ENCODE measurements at regions not wholly inside any gene's neighbourhood (a gene's known extent, or its start where the extent isn't known, plus 50 kb on each side); places are given as distances from the start of the nearest gene placed in this dataset.

DNA sequence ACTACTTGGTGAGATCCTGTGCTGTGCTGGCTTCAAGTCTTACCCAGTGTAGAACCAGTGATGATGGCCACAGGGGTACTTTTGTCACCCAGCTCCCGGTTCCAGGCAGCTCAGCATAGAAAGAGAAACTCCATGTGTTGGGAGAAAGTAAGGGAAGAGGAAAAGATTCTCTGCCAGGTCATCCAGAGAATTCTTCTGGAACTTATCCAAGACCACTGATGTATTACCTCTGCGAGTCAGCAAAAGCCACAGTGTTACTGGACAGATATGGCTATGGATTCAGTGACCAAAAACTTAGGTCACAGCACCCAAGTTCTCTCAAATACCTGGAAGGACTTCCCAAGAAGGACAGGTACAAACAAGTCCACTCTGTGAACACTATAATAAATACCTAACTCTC lies 399.5 kb upstream of the MIR17HG start:
- DNase-seq, result no peak

DNA sequence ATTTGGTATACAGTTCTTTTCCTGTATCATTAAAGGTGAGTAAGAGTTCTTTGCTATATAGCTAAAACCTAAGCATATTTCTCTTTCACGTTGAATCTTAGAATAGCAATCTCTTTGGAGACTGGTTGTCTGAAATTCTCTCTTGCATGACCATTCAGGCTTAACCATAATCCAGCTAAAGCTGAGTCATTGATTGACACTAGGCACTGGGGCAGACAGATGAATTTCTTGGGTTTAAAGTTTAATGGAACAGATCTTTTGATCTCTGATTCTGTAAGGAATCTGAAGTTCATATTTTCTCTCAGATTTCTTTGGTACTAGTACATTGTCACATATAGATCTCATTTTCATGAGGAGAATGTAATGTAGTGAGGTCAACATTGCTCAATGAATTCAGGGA lies 397.3 kb upstream of the MIR17HG start:
- DNase-seq, result no peak

DNA sequence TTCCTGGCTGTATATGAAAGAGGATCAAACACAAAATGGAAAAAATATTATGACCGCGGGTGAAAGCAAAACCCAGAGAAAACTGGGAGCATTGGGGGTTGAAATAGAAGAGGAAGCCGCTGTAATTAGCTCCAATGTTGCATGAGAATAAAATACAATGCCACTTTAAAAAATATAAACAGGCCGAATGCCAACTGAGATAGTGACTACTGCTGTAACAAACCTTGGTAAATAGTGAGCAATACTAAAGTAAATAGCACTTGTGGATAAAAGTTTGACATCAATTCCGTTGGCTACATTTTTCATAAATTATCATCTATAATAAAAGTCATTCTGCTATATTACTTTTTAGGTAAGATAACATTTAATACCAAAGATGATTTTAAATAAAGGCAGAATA lies 395.8 kb upstream of the MIR17HG start:
- no peak for DNase-seq

DNA sequence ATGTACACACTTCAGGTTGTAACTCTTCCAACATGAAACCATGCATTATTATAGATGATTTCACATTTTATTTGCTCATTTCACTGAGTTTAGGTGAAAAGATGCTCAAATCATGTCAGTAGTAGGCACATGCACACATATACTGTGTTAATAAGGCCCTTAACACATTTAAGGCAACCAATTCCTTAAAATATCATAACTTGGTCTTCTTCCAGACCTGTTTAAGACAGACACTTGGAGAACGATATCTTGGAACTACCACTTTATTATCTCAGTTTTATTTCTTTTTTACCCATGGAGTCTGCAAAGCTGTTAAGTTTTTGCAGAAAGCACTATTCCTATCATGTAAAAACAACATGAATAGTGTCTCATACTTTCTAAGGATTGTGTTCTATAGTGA lies 395.2 kb upstream of the MIR17HG start:
- no peak for DNase-seq

DNA sequence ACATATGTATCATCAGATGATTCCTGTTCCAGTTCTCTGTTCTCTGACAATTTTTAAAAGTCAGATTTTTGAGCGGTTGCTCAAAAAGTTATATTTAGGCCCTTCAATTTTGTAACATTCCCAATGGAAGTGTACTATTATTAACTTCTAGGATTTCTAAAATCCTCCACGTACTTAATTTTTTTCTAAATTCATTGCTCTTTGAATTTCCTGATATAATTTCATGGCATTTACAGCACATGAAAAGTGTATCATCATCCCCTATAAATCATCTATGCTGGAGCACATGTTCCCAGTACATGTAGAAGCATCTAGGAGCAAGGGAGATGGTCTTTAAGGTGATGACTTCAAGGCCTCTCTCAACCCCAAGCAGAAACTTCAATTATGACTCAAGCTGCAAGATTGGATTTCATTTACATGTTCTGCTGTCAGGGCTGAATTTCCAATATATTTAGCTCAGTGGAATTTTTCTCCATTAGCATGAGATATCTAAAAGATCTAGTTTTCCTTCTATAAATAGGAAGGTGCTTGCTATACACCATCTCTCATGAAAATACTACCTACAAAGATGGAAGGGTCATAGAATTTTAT lies 392.8 kb upstream of the MIR17HG start:
- no peak for DNase-seq

DNA sequence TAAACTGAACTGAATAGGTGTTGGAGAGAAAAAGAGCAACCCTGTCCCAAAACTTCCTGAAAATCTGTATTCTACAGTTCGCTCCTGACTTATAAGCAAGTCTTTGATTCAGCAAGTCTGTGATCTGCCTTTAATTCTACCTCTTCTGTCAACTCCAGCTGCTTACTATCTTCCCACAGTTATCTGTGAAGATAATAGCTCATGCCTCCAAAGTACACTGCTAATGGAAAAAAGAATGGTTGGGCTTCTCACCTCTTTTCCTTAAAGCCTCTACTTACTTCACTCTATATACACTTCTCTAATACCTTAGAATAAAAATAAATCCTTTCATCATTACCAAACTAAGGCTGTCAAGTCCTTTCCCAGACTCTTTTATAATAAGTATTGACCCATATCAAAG lies 391.5 kb upstream of the MIR17HG start:
- no peak for DNase-seq

DNA sequence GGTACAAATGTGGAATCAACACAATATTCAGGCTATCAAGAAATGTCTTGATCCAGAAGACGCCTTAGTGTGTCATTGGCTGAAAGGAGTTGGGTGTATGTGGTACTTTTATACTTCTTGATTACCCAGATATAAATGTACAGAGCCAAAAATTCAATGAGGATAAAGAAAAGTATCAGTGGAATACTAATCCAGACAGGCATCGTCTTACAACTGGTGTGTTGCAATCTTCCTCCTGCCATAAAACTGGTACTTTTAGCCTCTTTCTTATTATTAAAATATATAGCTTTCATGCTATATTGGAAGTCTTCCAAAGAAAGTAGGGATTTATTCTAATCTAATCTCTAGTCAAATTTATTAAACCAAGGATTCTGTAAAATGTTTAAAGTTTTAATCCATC lies 388.6 kb upstream of the MIR17HG start:
- DNase-seq, result no peak

DNA sequence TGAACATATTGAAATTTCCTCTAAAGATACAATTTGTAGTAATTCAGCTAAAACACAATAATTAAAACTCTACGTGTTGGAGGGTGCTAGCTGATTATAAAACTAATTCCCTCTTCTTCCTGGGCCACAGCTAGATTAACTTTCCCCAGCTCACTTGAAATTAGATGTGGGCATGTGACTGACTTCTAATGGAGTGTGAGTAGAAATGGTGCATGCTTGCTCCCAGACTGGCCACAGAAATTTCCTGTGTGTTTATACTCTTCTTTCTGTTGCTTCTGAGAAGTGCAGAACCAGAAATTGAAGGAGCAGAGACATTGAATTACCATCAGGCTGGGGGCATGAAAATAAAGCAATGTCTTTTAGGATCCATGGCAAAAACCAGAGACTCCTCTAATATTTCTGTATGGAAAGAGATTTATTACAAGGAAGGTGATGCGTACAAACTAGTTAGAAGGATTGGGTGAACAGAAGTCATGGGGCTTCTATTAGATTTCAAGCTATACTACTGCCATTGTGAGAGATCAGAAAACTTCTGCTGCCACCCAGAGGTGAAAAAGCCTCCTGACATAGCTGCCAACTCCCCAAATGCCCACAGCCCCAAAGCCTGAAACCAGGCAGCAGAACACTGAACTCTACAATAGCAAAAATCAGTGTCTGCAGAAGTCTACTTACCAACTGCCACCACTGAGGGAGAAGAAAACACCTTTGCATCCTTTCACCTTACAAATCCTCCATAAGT lies 379.2 kb upstream of the MIR17HG start:
- peak; percentile 14 for DNase-seq

DNA sequence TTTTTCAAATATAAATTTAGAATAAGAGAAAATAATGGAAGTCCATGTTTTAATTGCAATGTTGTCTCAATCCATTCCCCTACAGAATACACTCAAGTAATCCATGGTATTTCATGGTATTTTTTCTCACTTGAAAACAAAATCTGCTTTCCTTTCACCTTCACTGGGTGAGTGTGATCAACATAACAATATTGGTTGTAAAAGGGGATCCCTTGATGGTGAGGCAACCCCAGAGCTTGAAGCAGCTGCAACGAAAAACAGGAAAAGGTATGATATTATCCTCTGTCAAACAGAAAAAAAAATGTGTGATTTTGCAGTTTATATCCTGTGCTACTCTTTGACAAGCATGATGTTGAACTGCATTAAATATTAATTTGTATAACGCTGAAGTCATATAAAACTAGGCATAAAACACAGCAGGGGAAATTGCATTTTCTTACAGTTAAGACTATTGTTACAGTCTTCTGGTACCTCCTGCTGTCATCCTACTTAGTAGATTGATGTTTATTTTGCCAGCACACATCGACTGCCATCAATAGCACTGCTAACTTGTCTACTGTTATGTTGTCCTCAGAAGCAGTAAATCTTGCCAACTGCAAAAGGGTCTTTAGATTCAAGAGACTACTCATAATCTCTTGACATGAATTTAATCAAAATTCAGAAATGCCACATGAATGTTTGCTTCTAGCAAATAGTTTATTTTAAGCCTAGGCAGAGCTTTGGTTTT lies 373.1 kb upstream of the MIR17HG start:
- no peak for DNase-seq

DNA sequence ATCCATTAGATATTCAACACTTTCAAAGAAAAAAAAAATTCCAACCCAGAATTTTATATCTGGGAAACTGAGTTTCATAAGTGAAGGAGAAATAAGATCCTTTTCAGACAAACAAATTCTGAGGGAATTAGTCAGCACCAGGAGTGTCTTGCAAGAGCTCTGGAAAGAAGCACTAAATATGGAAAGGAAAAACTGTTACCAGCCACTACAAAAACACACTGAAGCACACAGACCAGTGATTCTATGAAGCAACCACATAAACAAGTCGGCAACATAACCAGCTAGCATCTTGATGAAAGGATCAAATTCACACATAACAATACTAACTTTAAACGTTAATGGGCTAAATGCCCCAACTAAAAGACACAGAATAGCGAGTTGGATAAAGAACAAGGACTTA lies 368.4 kb upstream of the MIR17HG start:
- DNase-seq, result no peak

DNA sequence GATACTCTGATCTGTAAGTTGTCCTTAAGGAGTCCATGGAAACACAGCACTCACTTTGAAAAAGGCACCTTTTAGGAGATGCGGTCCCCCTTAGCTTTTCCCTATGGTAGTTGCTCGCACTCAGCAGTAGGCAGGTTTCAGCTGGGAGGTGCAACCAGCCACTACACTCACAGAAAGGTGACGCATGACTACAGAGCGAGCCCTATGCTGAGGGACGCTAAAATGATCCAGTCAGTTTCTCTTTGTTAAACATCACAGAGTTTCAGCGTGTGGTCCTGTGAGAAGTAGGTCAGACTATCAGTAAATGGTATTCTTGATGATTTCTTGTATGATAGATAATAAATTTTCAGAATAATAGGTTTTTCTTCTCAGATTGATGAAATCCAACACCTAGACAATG lies 362.7 kb upstream of the MIR17HG start:
- no peak for DNase-seq

DNA sequence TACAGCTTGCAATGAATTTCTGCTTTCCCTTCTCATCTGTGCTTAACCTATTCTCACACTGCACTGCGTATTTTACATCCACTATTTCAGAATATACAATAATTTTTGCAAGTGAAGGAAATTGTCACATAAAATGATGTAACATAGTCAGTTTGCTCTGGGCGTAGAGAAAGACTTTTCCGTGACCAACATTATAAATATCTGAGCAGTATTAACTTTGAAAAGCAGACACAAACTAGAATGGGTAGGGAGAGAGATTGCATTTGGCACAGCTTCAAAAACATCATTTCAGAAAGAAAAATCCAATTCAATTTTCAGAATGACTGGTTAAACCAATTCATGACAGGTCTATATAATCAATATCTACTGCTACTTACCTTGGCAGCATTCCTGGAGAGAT lies 352.5 kb upstream of the MIR17HG start:
- no peak for DNase-seq

DNA sequence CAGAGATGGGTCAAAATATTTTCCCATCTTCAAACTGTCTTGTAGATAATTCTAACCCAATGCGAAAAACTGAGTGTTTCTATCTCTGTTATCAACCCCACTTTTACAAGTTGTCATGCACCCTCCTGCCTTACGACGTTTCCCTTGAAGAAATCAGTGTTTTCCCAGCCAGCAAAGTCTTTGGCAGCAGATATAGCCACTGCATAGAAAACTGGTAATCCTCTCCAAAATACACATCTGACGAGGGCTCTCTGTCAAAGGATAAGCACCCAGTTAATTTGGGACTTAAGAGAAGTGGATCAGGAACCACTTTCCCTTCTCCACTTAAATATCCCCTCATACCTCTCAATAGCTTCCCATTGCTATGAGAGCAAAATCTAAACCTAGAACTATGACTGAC lies 351.9 kb upstream of the MIR17HG start:
- DNase-seq, result peak; percentile 60

DNA sequence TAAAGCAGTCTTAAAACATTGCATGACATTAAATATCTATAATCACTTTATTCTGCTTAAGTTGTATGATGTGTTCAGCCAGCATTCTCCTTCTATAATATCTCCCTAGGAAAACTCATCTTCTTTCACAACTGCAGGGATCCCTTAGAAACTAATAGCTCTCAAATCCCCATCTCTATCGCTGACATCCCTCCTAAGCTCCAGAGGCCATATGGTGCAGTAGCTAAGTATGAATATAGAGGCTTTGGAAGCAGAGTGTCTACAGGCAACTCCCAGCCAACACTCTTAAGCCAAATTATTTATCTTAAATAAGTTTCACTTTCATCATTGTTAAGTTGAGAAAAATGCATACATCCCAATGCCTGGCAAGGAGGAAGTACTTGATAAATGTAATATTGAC lies 349.5 kb upstream of the MIR17HG start:
- no peak for DNase-seq

DNA sequence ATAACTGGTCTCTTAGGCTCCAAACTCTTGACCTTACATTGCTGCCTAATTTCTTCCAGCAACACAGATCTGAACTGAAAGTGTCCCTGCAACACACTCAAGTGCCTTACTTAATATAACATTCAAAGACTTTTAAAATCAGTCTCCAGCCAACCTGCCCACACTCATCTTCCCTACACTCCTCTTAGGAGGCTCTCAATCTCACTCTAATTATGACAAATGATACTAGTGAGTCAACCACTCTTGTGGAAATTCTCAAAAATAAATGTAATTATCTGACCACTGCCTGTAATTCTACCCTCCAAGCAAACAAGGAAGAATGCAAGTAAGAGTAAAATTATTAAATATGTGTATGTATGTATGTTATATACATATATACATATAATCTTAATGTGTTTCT lies 348.1 kb upstream of the MIR17HG start:
- no peak for DNase-seq

DNA sequence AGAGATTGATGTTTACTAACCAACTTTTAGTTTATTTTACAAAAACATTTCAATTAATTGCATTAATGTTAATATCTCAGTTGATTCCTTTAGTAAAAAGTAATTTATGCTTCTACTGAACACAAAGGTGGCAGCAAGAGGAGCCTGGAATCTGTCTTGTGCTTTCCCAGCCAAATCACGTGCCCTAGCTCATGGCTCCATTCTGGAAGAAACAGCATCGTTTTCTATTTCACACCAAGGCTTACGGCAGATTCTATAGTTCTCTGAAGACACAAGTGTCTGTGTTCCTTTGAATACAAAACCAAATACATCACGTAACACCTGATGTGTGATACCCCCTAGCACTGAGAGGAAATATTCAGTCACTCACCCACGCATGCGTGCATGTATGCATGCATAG lies 346.1 kb upstream of the MIR17HG start:
- no peak for DNase-seq

DNA sequence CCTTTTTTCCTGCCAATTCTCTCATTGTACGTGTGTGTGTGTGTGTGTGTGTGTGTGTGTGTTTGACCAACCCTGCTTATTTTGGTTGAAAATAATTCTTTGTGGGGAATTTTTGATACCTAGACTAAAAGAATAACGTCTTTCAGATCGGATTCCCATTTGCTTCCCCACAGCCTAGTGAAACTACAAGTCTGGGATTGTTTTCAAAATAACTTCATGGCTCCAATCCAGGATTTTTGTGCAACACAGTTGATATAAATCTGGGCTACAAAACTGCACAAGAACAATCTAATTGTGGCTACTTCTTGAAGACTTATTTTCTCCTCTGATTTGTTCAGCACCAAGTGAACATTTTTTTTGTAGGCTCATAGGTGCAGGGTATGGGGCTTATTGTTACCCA lies 332.8 kb upstream of the MIR17HG start:
- DNase-seq, result no peak

DNA sequence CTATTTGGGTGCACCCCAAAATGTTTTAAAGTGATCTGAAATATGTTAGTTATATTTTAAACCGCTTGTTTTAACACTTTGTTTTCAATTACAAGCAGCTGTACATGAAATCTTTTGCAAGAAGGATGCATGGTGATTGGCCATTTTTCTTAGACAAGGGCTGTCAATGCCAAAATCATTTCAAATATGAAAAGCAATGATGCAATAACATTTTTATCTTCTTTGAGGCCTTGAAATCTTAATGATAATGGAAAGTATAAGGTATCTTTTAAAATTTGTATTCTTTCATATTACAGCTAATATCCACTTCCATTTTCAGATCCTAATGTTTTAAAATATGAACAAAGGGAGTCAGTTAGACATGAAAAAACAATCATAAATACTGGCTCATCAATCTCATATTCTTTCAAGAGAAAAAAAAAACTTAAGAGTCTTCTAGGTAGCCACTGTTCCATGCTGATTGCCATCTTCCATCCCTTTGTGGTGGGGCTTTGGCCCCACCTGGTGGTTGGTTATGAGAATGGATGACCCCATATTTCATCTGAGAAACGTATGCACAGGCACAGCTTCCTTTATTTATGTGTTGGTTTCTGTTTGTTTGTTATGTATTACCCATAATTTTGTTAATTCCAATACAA lies 330.3 kb upstream of the MIR17HG start:
- DNase-seq, result peak; percentile 36

DNA sequence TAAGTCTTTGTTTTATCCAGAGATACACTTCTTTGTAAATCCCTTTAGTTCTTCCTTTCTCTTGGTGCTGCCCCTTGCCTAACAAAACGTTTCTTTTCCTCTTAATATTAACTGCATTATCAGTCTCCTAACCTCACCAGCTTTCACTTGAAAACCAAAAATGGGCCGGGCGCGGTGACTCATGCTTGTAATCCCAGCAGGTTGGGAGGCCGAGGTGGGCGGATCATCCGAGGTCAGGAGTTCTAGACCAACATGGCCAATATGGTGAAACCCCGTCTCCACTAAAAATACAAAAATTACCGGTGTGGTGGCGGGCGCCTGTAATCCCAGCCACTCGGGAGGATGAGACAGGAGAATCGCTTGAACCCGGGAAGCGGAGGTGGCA lies 329.8 kb upstream of the MIR17HG start:
- no peak for DNase-seq

DNA sequence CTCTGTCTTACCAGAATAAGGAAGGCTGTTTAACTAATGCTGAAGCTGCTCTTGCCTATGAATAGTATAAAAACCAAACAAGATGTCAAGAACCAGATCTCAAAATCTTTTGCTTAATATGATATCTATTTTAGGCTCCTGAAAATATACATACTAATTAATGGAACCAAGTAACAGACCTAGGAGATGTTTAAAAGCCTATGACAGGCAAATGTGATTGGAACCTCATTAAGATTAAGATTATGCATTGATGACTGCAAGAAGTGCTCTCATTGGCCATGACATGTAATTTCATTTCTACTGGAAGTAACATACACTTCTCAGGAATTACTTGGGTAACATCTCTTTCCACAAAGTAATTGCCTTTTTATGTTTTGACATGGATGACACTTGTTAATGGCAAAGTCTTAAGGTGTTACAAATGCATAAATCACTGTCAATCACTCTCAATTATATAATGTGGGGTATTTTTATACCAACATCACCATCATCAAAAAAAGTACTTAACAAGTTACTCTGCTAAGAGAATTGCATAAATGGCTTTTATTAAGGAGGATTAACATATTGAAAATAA lies 326.9 kb upstream of the MIR17HG start:
- no peak for DNase-seq

DNA sequence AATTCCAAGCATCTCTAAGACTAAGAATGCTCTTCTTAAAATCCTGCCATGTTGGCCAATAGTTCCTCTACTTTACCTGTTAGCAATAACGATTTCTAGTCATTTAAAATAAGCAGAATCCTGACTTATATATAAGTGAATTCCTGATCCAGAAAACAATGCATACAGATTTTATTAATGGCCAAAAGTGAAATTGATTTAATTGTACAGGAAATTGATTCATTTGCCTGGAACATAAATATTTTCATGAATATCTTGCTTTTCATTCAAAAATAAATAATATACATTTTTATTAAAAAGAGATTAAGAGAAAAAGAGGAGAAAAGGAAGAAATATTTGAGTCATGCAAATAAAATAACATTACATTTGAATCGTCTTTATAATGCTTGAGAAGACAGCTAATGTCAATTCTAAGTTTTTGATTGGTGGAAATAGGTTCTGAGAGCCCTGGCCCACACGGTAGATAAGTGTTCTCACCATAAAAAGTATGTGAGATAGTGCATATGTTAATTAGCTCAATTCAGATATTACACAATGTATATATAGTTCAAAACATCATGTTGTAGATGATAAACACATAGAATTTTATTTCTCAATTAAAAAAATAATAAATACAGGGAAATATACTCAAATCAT lies 323.2 kb upstream of the MIR17HG start:
- no peak for DNase-seq

DNA sequence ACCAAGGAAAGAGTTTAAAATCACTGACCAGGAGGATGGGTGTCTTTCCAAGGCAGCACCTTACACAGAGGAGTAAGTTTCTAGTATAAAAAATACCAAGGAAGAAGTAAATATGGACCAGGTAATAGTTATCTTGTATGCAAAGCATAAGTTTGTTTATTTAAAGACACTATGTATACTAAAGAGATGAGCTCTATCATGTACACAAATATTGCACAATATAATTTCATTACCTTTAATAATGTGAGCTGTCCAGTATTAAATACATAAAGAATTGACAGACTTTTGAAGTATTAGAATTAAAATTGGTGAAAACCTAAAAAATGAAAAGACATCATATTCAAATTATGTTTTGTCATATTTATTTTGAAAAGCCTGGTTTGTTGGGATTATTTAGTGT lies 322.0 kb upstream of the MIR17HG start:
- no peak for DNase-seq

DNA sequence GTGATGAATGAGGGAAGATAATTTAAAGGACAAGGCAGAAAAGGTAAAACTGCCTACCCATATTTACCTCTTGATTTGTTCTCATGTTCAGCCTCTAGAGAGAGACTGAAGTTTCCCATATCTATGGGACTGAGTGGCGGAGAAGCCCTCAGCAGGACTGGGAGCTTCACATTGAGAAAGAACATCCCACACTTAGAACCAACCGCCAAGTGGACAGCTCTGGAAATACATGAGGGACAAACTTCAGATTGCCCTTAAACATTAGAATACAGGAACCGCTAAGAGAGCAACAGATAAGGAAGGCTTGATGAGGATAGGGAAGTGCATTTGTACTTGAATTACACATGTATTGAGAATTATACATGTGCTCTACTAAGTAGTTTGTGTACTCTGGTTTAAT lies 316.0 kb upstream of the MIR17HG start:
- DNase-seq, result no peak

All from NCI-H1092 (cell line).